ENCODE measurements at regions not wholly inside any gene's neighbourhood (a gene's known extent, or its start where the extent isn't known, plus 50 kb on each side); places are given as distances from the start of the nearest gene placed in this dataset.

GRCh38 chr1:29532285-29532684 lies 296.0 kb downstream of the PTPRU start:
- no peaks in the 10 kb centered on the region for H3K36me3 ChIP-seq (ENCODE audit: insufficient read depth, low read length)
- H3K79me2 ChIP-seq (ENCODE audit: control insufficient read depth, insufficient read depth, low read length, unreplicated experiment) = no peaks in the 10 kb centered on the region
- peaks cover 13% of the 10 kb centered on the region; the same call in 1 of the 2 replicates for H3K27me3 ChIP-seq (ENCODE audit: insufficient read depth, low read length)
- H3K4me1 ChIP-seq (ENCODE audit: control insufficient read depth, insufficient read depth, low read length, unreplicated experiment) = no peaks in the 10 kb centered on the region
- H3K27ac ChIP-seq (ENCODE audit: low read depth, low read length) = no peak overlapping the region
- no peak overlapping the region for H3K4me3 ChIP-seq (ENCODE audit: low read depth, low read length)
- H2AFZ ChIP-seq (ENCODE audit: low read length, unreplicated experiment) = no peak overlapping the region

DNA sequence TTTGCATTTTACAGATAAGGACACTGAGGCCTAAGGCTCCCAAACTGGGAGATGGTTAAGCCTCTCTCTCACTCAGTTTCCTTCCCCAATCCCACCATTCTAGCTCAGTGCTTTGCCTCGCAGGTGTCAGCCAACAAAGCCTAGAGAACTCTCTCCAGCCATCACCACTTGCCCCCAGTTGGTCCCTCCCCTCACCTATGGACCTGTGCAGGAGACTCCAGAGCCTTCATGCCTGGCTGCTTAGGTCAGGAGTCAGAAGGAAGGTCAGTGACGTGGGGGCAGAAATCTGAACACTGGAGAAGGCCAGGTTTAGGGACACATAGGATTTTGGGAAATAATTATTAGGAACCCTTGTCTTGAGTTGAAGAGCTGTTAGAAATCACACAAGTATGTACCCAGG lies 295.3 kb downstream of the PTPRU start:
- Histone ChIP-seq H3K4me3 (ENCODE audit: low read depth, low read length) (no peak overlapping the region), H2AFZ (ENCODE audit: low read length, unreplicated experiment) (no peak overlapping the region), H3K79me2 (ENCODE audit: control insufficient read depth, insufficient read depth, low read length, unreplicated experiment) (no peaks in the 10 kb centered on the region), H3K36me3 (ENCODE audit: insufficient read depth, low read length) (no peaks in the 10 kb centered on the region), H3K4me1 (ENCODE audit: control insufficient read depth, insufficient read depth, low read length, unreplicated experiment) (no peaks in the 10 kb centered on the region), H3K27me3 (ENCODE audit: insufficient read depth, low read length) (peaks cover 19% of the 10 kb centered on the region), H3K27ac (ENCODE audit: low read depth, low read length) (no peak overlapping the region)

GRCh38 chr1:29529677-29530278 lies 293.5 kb downstream of the PTPRU start:
- no peaks in the 10 kb centered on the region for H3K36me3 ChIP-seq (ENCODE audit: insufficient read depth, low read length)

GRCh38 chr1:29527314-29528004 lies 291.1 kb downstream of the PTPRU start:
- H3K27ac ChIP-seq (ENCODE audit: low read depth, low read length) = no peak overlapping the region
- no peaks in the 10 kb centered on the region for H3K36me3 ChIP-seq (ENCODE audit: insufficient read depth, low read length)
- no peaks in the 10 kb centered on the region for H3K79me2 ChIP-seq (ENCODE audit: control insufficient read depth, insufficient read depth, low read length, unreplicated experiment)
- H3K4me1 ChIP-seq (ENCODE audit: control insufficient read depth, insufficient read depth, low read length, unreplicated experiment) = no peaks in the 10 kb centered on the region
- H3K27me3 ChIP-seq (ENCODE audit: insufficient read depth, low read length) = peaks cover 13% of the 10 kb centered on the region
- H2AFZ ChIP-seq (ENCODE audit: low read length, unreplicated experiment) = no peak overlapping the region
- no peak overlapping the region for H3K4me3 ChIP-seq (ENCODE audit: low read depth, low read length)

More at GRCh38 chr1:29529677-29530278, 293.5 kb downstream of the PTPRU start:
- H3K4me3 ChIP-seq (ENCODE audit: low read depth, low read length) = no peak overlapping the region
- no peaks in the 10 kb centered on the region for H3K4me1 ChIP-seq (ENCODE audit: control insufficient read depth, insufficient read depth, low read length, unreplicated experiment)
- no peak overlapping the region for H3K27ac ChIP-seq (ENCODE audit: low read depth, low read length)
- peaks cover 22% of the 10 kb centered on the region for H3K27me3 ChIP-seq (ENCODE audit: insufficient read depth, low read length)
- no peak overlapping the region for H2AFZ ChIP-seq (ENCODE audit: low read length, unreplicated experiment)
- H3K79me2 ChIP-seq (ENCODE audit: control insufficient read depth, insufficient read depth, low read length, unreplicated experiment) = no peaks in the 10 kb centered on the region

- Histone ChIP-seq H3K36me3 (ENCODE audit: insufficient read depth, low read length) (no peaks in the 10 kb centered on the region), H3K79me2 (ENCODE audit: control insufficient read depth, insufficient read depth, low read length, unreplicated experiment) (no peaks in the 10 kb centered on the region), H3K27ac (ENCODE audit: low read depth, low read length) (no peak overlapping the region), H3K4me3 (ENCODE audit: low read depth, low read length) (no peak overlapping the region), H2AFZ (ENCODE audit: low read length, unreplicated experiment) (no peak overlapping the region), H3K27me3 (ENCODE audit: insufficient read depth, low read length) (peaks cover 13% of the 10 kb centered on the region), H3K4me1 (ENCODE audit: control insufficient read depth, insufficient read depth, low read length, unreplicated experiment) (no peaks in the 10 kb centered on the region)
Measured at GRCh38 chr1:29525941-29526340, 289.6 kb downstream of the PTPRU start.

DNA sequence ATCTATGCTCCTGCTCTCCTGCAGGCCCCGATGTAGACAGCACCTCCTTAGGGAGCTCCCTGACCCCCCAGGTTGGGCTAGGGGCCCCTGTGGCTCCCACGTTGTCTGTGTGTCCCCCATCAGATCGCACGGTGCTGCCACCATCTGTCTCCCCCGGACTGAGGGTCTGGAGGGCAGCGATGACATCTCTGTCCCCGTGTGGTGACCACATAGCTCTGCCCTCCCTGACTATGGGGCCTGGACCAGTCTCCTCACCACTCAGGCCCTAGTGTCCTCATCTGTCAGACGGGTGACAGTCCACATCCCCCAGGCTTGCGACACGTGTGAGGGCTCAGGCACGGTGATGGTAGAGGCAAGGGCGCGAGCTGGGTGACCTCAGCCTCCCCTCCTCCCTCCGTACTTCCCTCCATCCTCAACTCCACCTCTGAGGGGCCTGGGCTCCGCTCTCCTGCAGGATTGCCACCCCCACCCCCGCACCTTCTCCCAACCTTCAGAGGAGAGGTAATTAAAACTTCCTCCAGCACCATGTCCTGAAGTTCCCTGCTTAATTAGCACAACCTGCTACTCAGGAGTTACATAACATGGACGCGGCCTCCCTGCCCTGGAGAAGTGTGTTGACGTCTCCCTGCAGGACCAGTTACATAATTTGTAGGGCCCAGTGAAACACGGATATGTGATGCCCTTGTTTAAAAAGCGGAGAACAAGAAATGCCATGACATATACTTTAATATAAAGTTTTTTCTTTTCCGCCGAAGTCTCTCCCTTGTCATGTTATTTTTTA lies 288.2 kb downstream of the PTPRU start:
- no peaks in the 10 kb centered on the region for H3K36me3 ChIP-seq (ENCODE audit: insufficient read depth, low read length)
- H2AFZ ChIP-seq (ENCODE audit: low read length, unreplicated experiment) = no peak overlapping the region
- H3K27me3 ChIP-seq (ENCODE audit: insufficient read depth, low read length) = peaks cover 13% of the 10 kb centered on the region
- H3K4me3 ChIP-seq (ENCODE audit: low read depth, low read length) = no peak overlapping the region
- no peaks in the 10 kb centered on the region for H3K79me2 ChIP-seq (ENCODE audit: control insufficient read depth, insufficient read depth, low read length, unreplicated experiment)
- no peak overlapping the region for H3K27ac ChIP-seq (ENCODE audit: low read depth, low read length)
- no peaks in the 10 kb centered on the region for H3K4me1 ChIP-seq (ENCODE audit: control insufficient read depth, insufficient read depth, low read length, unreplicated experiment)

- Histone ChIP-seq H3K27ac (ENCODE audit: low read depth, low read length) (no peak overlapping the region), H3K4me3 (ENCODE audit: low read depth, low read length) (no peak overlapping the region), H3K4me1 (ENCODE audit: control insufficient read depth, insufficient read depth, low read length, unreplicated experiment) (no peaks in the 10 kb centered on the region), H3K79me2 (ENCODE audit: control insufficient read depth, insufficient read depth, low read length, unreplicated experiment) (no peaks in the 10 kb centered on the region), H3K27me3 (ENCODE audit: insufficient read depth, low read length) (peaks cover 13% of the 10 kb centered on the region), H2AFZ (ENCODE audit: low read length, unreplicated experiment) (no peak overlapping the region), H3K36me3 (ENCODE audit: insufficient read depth, low read length) (no peaks in the 10 kb centered on the region)
Measured at GRCh38 chr1:29523576-29523975, 287.3 kb downstream of the PTPRU start.

GRCh38 chr1:29523136-29523535 lies 286.8 kb downstream of the PTPRU start:
- Histone ChIP-seq H3K36me3 (ENCODE audit: insufficient read depth, low read length) (no peaks in the 10 kb centered on the region), H3K79me2 (ENCODE audit: control insufficient read depth, insufficient read depth, low read length, unreplicated experiment) (no peaks in the 10 kb centered on the region), H3K27ac (ENCODE audit: low read depth, low read length) (no peak overlapping the region), H3K27me3 (ENCODE audit: insufficient read depth, low read length) (peaks cover 13% of the 10 kb centered on the region), H3K4me1 (ENCODE audit: control insufficient read depth, insufficient read depth, low read length, unreplicated experiment) (no peaks in the 10 kb centered on the region), H3K4me3 (ENCODE audit: low read depth, low read length) (no peak overlapping the region), H2AFZ (ENCODE audit: low read length, unreplicated experiment) (no peak overlapping the region)

GRCh38 chr1:29521811-29522580 lies 285.7 kb downstream of the PTPRU start:
- no peak overlapping the region for H2AFZ ChIP-seq (ENCODE audit: low read length, unreplicated experiment)
- H3K79me2 ChIP-seq (ENCODE audit: control insufficient read depth, insufficient read depth, low read length, unreplicated experiment) = no peaks in the 10 kb centered on the region

GRCh38 chr1:29521438-29521715 lies 285.1 kb downstream of the PTPRU start:
- H2AFZ ChIP-seq (ENCODE audit: low read length, unreplicated experiment) = no peak overlapping the region
- peaks cover under 1% of the 10 kb centered on the region for H3K27me3 ChIP-seq (ENCODE audit: insufficient read depth, low read length)
- no peaks in the 10 kb centered on the region for H3K36me3 ChIP-seq (ENCODE audit: insufficient read depth, low read length)
- no peak overlapping the region for H3K4me3 ChIP-seq (ENCODE audit: low read depth, low read length)
- H3K4me1 ChIP-seq (ENCODE audit: control insufficient read depth, insufficient read depth, low read length, unreplicated experiment) = no peaks in the 10 kb centered on the region
- no peak overlapping the region for H3K27ac ChIP-seq (ENCODE audit: low read depth, low read length)
- no peaks in the 10 kb centered on the region for H3K79me2 ChIP-seq (ENCODE audit: control insufficient read depth, insufficient read depth, low read length, unreplicated experiment)

More at GRCh38 chr1:29521811-29522580, 285.7 kb downstream of the PTPRU start:
- H3K4me3 ChIP-seq (ENCODE audit: low read depth, low read length) = no peak overlapping the region
- H3K36me3 ChIP-seq (ENCODE audit: insufficient read depth, low read length) = no peaks in the 10 kb centered on the region
- no peaks in the 10 kb centered on the region for H3K4me1 ChIP-seq (ENCODE audit: control insufficient read depth, insufficient read depth, low read length, unreplicated experiment)
- H3K27me3 ChIP-seq (ENCODE audit: insufficient read depth, low read length) = peaks cover 7% of the 10 kb centered on the region
- H3K27ac ChIP-seq (ENCODE audit: low read depth, low read length) = no peak overlapping the region

All from ACC112 (cell line).